ENCODE measurements at regions not wholly inside any gene's neighbourhood (a gene's known extent, or its start where the extent isn't known, plus 50 kb on each side); places are given as distances from the start of the nearest gene placed in this dataset.

GRCh38 chr21:31571879-31572278 lies 87.6 kb upstream of the SOD1 start:
- TF ChIP-seq CTCF (IDR thresholded peaks at IDR 0.05) (no peak), POLR2AphosphoS5 (IDR thresholded peaks at IDR 0.05) (no peak)
